ENCODE measurements at regions not wholly inside any gene's neighbourhood (a gene's known extent, or its start where the extent isn't known, plus 50 kb on each side); places are given as distances from the start of the nearest gene placed in this dataset.

DNA sequence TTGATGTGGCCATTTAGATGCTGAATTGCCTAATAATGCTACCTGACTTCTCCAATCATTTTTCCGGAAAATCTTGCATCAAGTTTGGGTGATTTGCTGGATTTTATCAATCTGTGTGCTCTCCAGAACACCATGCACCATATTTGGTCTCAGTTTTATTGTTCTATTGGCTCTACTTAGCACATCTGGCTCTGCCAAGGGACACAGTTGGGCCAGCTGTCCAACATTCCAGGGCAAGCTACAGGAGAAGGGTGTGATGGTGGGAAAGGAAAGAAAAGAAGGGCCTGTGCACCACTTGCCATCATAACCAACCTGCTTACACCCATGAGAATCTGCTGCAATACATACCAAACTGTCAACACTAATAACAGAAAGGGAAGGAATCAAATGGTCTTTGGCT, 90.2 kb upstream of the NFIA start:
- no peak overlapping the region for H2BK5ac ChIP-seq (ENCODE audit: low read depth, low read length)
- H3K14ac ChIP-seq (ENCODE audit: insufficient read length): no peak overlapping the region
- DNase-seq (ENCODE audit: low read depth in 1 of 2, low spot score in 2 of 2): no peak
- H3K23me2 ChIP-seq (ENCODE audit: low read depth, low read length): no peaks in the 10 kb centered on the region
- no peaks in the 10 kb centered on the region for H3K36me3 ChIP-seq (ENCODE audit: control insufficient read depth in 2 of 4, insufficient read depth in 4 of 4, low read length in 3 of 4)
- no peaks in the 10 kb centered on the region for H4K20me1 ChIP-seq (replicated peaks in 1 of 2; ENCODE audit: control insufficient read depth in 1 of 2, insufficient read depth in 2 of 2, low read length in 2 of 2)
- H3K27ac ChIP-seq (ENCODE audit: low read depth, low read length): no peak overlapping the region
- no peaks in the 10 kb centered on the region for H3K79me2 ChIP-seq (ENCODE audit: control insufficient read depth in 1 of 2, insufficient read depth in 2 of 2, low read length in 2 of 2)
- CTCF ChIA-PET (ENCODE audit: partially characterized antibody): interaction anchor here (1.1 to 6.2 kb wide), 5 partner anchors 13 to 144 kb away, joined by 3 to 39 read pairs (median 4); no protein-coding TSS in a partner anchor
- H3K4ac ChIP-seq (replicated peaks; ENCODE audit: insufficient read length, low read depth, low read length): no peak overlapping the region
- FAIRE-seq: no peak
- H3K18ac ChIP-seq (ENCODE audit: extremely low read depth, low read length): no peak overlapping the region
- H3K4me2 ChIP-seq (ENCODE audit: insufficient read depth in 1 of 2, low read depth in 2 of 2, low read length in 2 of 2): no peak overlapping the region
- no peak overlapping the region for H3K23ac ChIP-seq (ENCODE audit: insufficient read length)
- H4K5ac ChIP-seq (ENCODE audit: insufficient read length, low read depth, low read length): no peak overlapping the region
- no peak overlapping the region for H2BK12ac ChIP-seq (ENCODE audit: low read depth, low read length)
- no peak overlapping the region for H4K8ac ChIP-seq (ENCODE audit: extremely low read depth, insufficient read depth, low read length)
- H2BK15ac ChIP-seq (ENCODE audit: low read length): no peak overlapping the region
- no peaks in the 10 kb centered on the region for H3K79me1 ChIP-seq (ENCODE audit: low read depth, low read length)
- no peak overlapping the region for H2BK20ac ChIP-seq (ENCODE audit: low read length)
- peaks cover 0 to 3% (median 0%) of the 10 kb centered on the region in 4 experiments; a peak in 1 of 7 replicates for H3K4me1 ChIP-seq (replicated peaks in 1 of 4; ENCODE audit: control insufficient read depth in 3 of 4, insufficient read depth in 4 of 4, low read length in 3 of 4)
- H3K56ac ChIP-seq (replicated peaks; ENCODE audit: insufficient read length, low read depth, low read length): no peak overlapping the region
- no peak overlapping the region for H4K91ac ChIP-seq (replicated peaks; ENCODE audit: insufficient read length, low read length)
- H3K27me3 ChIP-seq (replicated peaks in 1 of 4; ENCODE audit: control insufficient read depth in 3 of 4, extremely low read depth in 1 of 4, insufficient read depth in 3 of 4, low read length in 3 of 4): no peaks in the 10 kb centered on the region
- POLR2A ChIA-PET (ENCODE audit: partially characterized antibody): no interaction called here
- no peak overlapping the region for H3K4me3 ChIP-seq (ENCODE audit: extremely low read depth in 1 of 4, insufficient read depth in 2 of 4, low read depth in 3 of 4, low read length in 4 of 4)
- H2AFZ ChIP-seq (ENCODE audit: low read length): no peak overlapping the region
- no peak overlapping the region for H3K9ac ChIP-seq (replicated peaks in 1 of 4; ENCODE audit: extremely low read depth in 1 of 4, low read depth in 3 of 4, low read length in 3 of 4)
- H2AK5ac ChIP-seq (ENCODE audit: low read depth, low read length): no peak overlapping the region
- no peaks in the 10 kb centered on the region for H3K9me3 ChIP-seq (ENCODE audit: insufficient read depth in 2 of 2, low read depth in 1 of 2, low read length in 1 of 2)
- H2BK120ac ChIP-seq (replicated peaks; ENCODE audit: low read depth, low read length): no peak overlapping the region
- WGBS, 2 experiments (ENCODE audit: extremely low coverage in 1 of 2, insufficient coverage in 1 of 2, insufficient read length in 1 of 2, insufficient replicate concordance in 2 of 2, low coverage in 1 of 2, low lambda C conversion rate in 2 of 2, missing lambda C conversion rate in 1 of 2): 79% methylated on average over 1 of the region's 1 CpG; no CpG with 5 or more reads in 1 of the 2 experiments
- TF ChIP-seq, protein P1, sequence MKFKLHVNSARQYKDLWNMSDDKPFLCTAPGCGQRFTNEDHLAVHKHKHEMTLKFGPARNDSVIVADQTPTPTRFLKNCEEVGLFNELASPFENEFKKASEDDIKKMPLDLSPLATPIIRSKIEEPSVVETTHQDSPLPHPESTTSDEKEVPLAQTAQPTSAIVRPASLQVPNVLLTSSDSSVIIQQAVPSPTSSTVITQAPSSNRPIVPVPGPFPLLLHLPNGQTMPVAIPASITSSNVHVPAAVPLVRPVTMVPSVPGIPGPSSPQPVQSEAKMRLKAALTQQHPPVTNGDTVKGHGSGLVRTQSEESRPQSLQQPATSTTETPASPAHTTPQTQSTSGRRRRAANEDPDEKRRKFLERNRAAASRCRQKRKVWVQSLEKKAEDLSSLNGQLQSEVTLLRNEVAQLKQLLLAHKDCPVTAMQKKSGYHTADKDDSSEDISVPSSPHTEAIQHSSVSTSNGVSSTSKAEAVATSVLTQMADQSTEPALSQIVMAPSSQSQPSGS (IDR thresholded peaks at IDR 0.05; ENCODE audit: low read length): no peak
- TF ChIP-seq SUZ12 (IDR thresholded peaks at IDR 0.05; ENCODE audit: low read length) (no peak), RNF2 (IDR thresholded peaks at IDR 0.05; ENCODE audit: borderline replicate concordance, low read depth, low read length, missing control alignments, poor library complexity, severe bottlenecking) (no peak), JUND (IDR thresholded peaks at IDR 0.05; ENCODE audit: low read length) (no peak), RAD21 (IDR thresholded peaks at IDR 0.05 in 1 of 2, conservative IDR thresholded peaks at IDR 0.05 in 1 of 2; ENCODE audit: low read depth in 2 of 2, low read length in 2 of 2) (no peak), SP4 (IDR thresholded peaks at IDR 0.05; ENCODE audit: low read length) (no peak), TCF12 (IDR thresholded peaks at IDR 0.05; ENCODE audit: low read depth, low read length) (no peak), TBP (IDR thresholded peaks at IDR 0.05; ENCODE audit: low read depth, low read length) (no peak), CHD2 (IDR thresholded peaks at IDR 0.05; ENCODE audit: low read length) (no peak), TAF7 (optimal IDR thresholded peaks at IDR 0.05; ENCODE audit: borderline replicate concordance, low read depth, low read length) (no peak), SAP30 (IDR thresholded peaks at IDR 0.05; ENCODE audit: insufficient read depth, insufficient replicate concordance, low read length) (no peak), GTF2F1 (IDR thresholded peaks at IDR 0.05; ENCODE audit: borderline replicate concordance, low read depth, low read length) (no peak)
